ENCODE measurements at regions not wholly inside any gene's neighbourhood (a gene's known extent, or its start where the extent isn't known, plus 50 kb on each side); places are given as distances from the start of the nearest gene placed in this dataset.

- DNase-seq, result no peak
- Histone ChIP-seq H3K27me3 (no peaks in the 10 kb centered on the region), H3K36me3 (no peaks in the 10 kb centered on the region), H3K9me3 (no peaks in the 10 kb centered on the region), H3K27ac (no peak overlapping the region), H3K4me3 (no peak overlapping the region), H3K4me1 (no peaks in the 10 kb centered on the region)
- ATAC-seq, result no peak
- intact Hi-C loops (cut with DNase I), result no loop called here
- TF ChIP-seq CTCF (IDR thresholded peaks at IDR 0.05), result no peak
Observed at GRCh38 chr7:85561706-85562105, 374.9 kb upstream of the SEMA3D start.

GRCh38 chr7:85554236-85555178 lies 367.7 kb upstream of the SEMA3D start:
- Histone ChIP-seq H3K4me3 (no peak overlapping the region), H3K4me1 (no peaks in the 10 kb centered on the region), H3K9me3 (no peaks in the 10 kb centered on the region), H3K27ac (no peak overlapping the region), H3K36me3 (no peaks in the 10 kb centered on the region), H3K27me3 (no peaks in the 10 kb centered on the region)
- intact Hi-C loops (cut with DNase I), result no loop called here
- DNase-seq (no peak), ATAC-seq (peak; percentile 86)
- peak; percentile 75 for TF ChIP-seq CTCF (IDR thresholded peaks at IDR 0.05)

- intact Hi-C loops (cut with DNase I), result no loop called here
- ATAC-seq (no peak), DNase-seq (no peak)
- Histone ChIP-seq H3K9me3 (no peaks in the 10 kb centered on the region), H3K27me3 (no peaks in the 10 kb centered on the region), H3K4me3 (no peak overlapping the region), H3K27ac (no peak overlapping the region), H3K36me3 (no peaks in the 10 kb centered on the region), H3K4me1 (no peaks in the 10 kb centered on the region)
- TF ChIP-seq CTCF (IDR thresholded peaks at IDR 0.05), result no peak
Observed at GRCh38 chr7:85535974-85536729, 349.3 kb upstream of the SEMA3D start.

- Histone ChIP-seq H3K4me3 (no peak overlapping the region), H3K36me3 (no peaks in the 10 kb centered on the region), H3K27me3 (no peaks in the 10 kb centered on the region), H3K9me3 (no peaks in the 10 kb centered on the region), H3K27ac (no peak overlapping the region), H3K4me1 (no peaks in the 10 kb centered on the region)
- no peak for DNase-seq
- intact Hi-C loops (cut with DNase I), result no loop called here
- no peak for TF ChIP-seq CTCF (IDR thresholded peaks at IDR 0.05)
- no peak for ATAC-seq
Observed at GRCh38 chr7:85529831-85530230, 343.0 kb upstream of the SEMA3D start.

GRCh38 chr7:85529201-85529600 lies 342.3 kb upstream of the SEMA3D start:
- ATAC-seq, result peak; percentile 31
- intact Hi-C loops (cut with DNase I), result no loop called here
- no peaks in the 10 kb centered on the region for H3K27me3 ChIP-seq
- DNase-seq, result no peak
- no peak for TF ChIP-seq CTCF (IDR thresholded peaks at IDR 0.05)
- H3K4me1 ChIP-seq, result no peaks in the 10 kb centered on the region
- no peaks in the 10 kb centered on the region for H3K36me3 ChIP-seq
- H3K9me3 ChIP-seq, result no peaks in the 10 kb centered on the region
- no peak overlapping the region for H3K27ac ChIP-seq
- no peak overlapping the region for H3K4me3 ChIP-seq

All from upper lobe of right lung (tissue), 1 donor.